ENCODE measurements at regions not wholly inside any gene's neighbourhood (a gene's known extent, or its start where the extent isn't known, plus 50 kb on each side); places are given as distances from the start of the nearest gene placed in this dataset.

DNA sequence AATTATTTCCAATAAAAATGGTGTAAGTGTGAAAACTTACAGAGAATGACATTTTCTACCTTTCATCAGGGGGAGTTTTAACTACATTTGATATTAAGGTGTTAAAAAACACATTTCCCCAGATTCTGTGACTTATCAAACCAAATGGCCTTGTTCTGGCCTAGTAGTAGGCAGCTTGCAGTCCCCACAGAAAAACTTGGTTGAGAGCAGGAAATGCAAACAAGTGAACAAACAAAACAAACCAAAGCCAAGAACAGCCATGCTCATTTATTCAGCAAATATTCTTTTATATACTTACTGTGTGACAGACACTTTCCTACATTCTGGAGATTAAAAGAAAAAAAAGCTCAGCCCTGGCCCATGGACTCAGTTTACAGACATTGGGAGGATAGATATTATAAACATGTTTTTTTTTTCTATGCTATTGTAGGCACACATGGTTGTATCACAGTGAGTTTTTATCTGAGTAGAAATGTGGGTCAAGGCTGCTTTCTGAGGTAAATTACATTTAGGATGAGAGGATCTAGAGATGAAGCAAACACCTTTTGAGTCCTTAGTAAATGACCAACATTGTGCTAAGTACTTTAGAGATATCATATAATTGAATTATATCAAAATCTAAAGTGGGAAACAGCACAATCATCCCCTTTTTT is 449.2 kb upstream of the AADAT start:
- no peak for DNase-seq (ENCODE audit: low read depth, low spot score)
- no peak overlapping the region for H3K4me3 ChIP-seq (ENCODE audit: low read depth, low read length)
- in situ Hi-C loops (cut with HindIII; ENCODE audit: low sequenced_read_pairs) = no loop called here
- TF ChIP-seq, protein P1, sequence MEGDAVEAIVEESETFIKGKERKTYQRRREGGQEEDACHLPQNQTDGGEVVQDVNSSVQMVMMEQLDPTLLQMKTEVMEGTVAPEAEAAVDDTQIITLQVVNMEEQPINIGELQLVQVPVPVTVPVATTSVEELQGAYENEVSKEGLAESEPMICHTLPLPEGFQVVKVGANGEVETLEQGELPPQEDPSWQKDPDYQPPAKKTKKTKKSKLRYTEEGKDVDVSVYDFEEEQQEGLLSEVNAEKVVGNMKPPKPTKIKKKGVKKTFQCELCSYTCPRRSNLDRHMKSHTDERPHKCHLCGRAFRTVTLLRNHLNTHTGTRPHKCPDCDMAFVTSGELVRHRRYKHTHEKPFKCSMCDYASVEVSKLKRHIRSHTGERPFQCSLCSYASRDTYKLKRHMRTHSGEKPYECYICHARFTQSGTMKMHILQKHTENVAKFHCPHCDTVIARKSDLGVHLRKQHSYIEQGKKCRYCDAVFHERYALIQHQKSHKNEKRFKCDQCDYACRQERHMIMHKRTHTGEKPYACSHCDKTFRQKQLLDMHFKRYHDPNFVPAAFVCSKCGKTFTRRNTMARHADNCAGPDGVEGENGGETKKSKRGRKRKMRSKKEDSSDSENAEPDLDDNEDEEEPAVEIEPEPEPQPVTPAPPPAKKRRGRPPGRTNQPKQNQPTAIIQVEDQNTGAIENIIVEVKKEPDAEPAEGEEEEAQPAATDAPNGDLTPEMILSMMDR (IDR thresholded peaks at IDR 0.05; ENCODE audit: low read depth, low read length) = no peak

DNA sequence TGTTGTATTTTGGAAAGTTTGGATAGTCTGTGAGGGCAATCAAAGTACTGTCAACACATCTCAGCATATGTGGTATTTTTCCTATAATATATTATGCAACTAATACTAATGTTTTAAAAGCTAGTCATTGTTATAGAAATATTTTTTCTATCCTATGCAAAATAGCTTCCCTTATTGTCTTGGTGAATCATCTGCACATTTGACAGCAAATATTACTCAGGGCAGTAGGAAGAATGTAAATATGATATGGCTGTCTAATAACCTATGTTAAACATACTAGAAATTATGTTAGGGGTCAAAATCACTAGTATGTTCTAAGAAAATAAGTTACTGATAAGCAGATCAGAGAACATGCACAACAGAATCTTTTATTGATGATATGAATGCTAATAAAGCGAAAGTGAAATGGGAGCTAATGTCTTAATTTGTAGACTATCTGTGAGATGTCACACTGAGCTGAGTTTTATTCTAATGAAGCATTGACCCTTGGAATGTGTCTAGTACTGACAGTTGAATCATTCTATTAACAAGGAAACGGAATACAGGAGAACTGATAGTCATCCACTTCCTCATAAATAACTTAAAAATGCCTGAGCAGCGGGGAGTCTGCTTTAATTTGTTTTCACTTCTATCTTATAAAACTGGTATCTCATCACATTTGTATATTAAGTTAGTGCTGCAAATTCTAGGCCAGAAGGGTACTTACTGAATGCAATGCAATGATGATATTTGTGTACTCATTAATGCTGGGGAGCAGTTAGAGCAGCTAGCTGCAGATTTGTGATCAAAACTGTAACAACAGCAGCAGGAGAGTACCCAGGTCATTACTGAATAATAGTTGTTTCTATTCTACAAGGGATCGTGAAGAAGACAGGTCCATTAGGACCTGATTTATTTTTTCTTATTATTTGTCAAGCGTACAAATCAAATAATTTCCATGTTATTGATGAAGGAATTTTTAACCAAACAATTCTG is 440.3 kb upstream of the AADAT start:
- in situ Hi-C loops (cut with HindIII; ENCODE audit: low sequenced_read_pairs) = no loop called here
- TF ChIP-seq, protein P1 (IDR thresholded peaks at IDR 0.05; ENCODE audit: low read depth, low read length) = no peak
- H3K4me3 ChIP-seq (ENCODE audit: low read depth, low read length) = no peak overlapping the region
- DNase-seq (ENCODE audit: low read depth, low spot score) = peak; percentile 1

- DNase-seq (ENCODE audit: low read depth, low spot score) = no peak
- TF ChIP-seq, protein P1 (IDR thresholded peaks at IDR 0.05; ENCODE audit: low read depth, low read length) = no peak
- in situ Hi-C loops (cut with HindIII; ENCODE audit: low sequenced_read_pairs) = no loop called here
- no peak overlapping the region for H3K4me3 ChIP-seq (ENCODE audit: low read depth, low read length)
These were observed 436.7 kb upstream of the AADAT start for GRCh38 chr4:170526471-170526870.

DNA sequence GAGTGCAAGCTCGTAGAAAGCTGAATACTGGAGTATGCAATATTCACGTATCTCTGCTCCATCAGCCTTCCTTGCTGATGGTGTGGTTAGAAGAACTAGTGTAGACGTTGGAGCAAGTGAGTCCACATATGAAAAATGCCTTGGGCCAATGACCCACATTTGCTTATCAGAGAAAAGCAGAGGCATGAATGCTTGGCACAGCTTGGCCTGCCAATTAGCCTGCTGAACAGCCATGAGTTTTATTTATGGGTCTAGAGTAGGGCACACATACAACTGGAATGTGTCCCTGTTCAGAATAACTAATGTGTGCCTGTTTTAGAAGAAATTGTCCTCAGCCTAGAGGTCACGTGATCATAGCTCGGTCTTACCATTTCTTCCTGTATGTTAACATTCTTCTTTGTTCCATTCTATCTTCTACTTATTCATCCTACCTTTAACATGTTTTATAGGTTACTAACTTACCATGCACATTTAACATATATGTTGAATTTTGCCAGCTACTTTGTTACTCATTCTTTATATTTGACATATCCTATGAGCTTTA is 432.7 kb upstream of the AADAT start:
- in situ Hi-C loops (cut with HindIII; ENCODE audit: low sequenced_read_pairs) = no loop called here
- DNase-seq (ENCODE audit: low read depth, low spot score) = no peak
- no peak overlapping the region for H3K4me3 ChIP-seq (ENCODE audit: low read depth, low read length)
- TF ChIP-seq, protein P1 (IDR thresholded peaks at IDR 0.05; ENCODE audit: low read depth, low read length) = no peak

- TF ChIP-seq, protein P1 (IDR thresholded peaks at IDR 0.05; ENCODE audit: low read depth, low read length) = no peak
These were observed 407.9 kb upstream of the AADAT start for GRCh38 chr4:170497689-170498088.

GRCh38 chr4:170497112-170497511 is 407.4 kb upstream of the AADAT start:
- DNase-seq (ENCODE audit: low read depth, low spot score) = no peak
- TF ChIP-seq, protein P1 (IDR thresholded peaks at IDR 0.05; ENCODE audit: low read depth, low read length) = no peak
- no peak overlapping the region for H3K4me3 ChIP-seq (ENCODE audit: low read depth, low read length)
- in situ Hi-C loops (cut with HindIII; ENCODE audit: low sequenced_read_pairs) = no loop called here

More at GRCh38 chr4:170497689-170498088, 407.9 kb upstream of the AADAT start:
- H3K4me3 ChIP-seq (ENCODE audit: low read depth, low read length) = no peak overlapping the region
- in situ Hi-C loops (cut with HindIII; ENCODE audit: low sequenced_read_pairs) = no loop called here
- no peak for DNase-seq (ENCODE audit: low read depth, low spot score)

All from astrocyte of the spinal cord (primary cell).